HUDEP-2 (cell line): ENCODE measurements at regions not wholly inside any gene's neighbourhood (a gene's known extent, or its start where the extent isn't known, plus 50 kb on each side); places are given as distances from the start of the nearest gene placed in this dataset.
"Not testable (repeated sequence)": the region's sequence is repeated elsewhere in the genome, so short reads cannot be mapped to it uniquely, and the experiment has no call there.

Experiments
- DNase-seq, 76 experiments: peaks; one replicate each; lab custom pipeline; 2025; ENCODE audit not compliant: unreplicated experiment in 76 of 76; lab: John Stamatoyannopoulos, UW

DNA sequence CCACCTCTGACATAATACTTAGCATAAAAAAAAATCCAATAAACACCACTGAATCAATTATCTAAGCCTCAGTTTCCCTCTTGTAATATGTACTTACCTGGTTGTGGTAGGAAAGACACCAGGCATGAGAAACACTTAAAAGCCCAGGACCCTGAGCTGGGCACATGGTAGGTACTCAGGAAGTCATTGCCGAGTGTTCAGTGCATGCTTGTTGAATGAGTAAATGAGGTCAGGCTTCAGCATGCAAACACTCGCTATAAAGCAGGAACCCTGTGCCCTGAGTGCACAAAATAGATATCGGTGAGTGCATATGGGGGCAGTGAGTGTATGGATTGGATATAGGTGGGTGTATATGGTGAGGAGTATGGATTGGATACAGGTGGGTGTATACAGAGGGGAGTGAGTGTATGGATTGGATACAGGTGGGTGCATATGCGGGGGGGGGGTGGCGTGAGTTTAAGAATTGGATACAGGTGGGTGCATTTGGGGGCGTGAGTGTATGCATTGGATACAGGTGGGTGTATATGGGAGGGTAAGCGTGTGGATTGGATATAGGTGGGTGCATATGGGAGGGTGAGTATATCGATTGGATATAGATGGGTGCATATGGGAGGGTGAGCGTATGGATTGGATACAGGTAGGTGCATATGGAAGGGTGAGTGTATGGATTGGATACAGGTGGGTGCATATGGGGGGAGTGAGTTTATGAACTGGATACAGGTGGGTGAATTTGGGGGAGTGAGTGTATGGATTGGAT is 194.3 kb upstream of the MSX2 start:
- no peak for DNase-seq

DNA sequence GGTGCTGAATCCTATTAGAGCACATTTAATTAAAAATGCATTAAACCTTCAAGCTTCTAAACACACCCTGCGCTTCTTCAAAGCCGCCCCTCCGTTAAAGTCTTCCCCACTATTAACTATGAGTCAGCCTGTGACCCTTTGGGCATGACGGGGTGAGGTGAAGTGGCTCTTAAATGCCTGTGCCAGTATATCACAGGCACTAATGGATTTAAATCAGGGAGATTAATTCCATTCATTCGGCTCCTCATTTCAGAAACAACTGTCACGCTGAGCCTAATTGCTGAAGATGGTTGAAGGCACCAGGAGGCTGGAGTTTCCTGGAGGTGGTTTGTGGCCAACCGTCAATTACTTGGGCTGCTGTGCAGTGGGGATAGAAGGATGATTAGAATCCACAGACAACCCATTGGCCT is 192.6 kb upstream of the MSX2 start:
- DNase-seq: no peak

DNA sequence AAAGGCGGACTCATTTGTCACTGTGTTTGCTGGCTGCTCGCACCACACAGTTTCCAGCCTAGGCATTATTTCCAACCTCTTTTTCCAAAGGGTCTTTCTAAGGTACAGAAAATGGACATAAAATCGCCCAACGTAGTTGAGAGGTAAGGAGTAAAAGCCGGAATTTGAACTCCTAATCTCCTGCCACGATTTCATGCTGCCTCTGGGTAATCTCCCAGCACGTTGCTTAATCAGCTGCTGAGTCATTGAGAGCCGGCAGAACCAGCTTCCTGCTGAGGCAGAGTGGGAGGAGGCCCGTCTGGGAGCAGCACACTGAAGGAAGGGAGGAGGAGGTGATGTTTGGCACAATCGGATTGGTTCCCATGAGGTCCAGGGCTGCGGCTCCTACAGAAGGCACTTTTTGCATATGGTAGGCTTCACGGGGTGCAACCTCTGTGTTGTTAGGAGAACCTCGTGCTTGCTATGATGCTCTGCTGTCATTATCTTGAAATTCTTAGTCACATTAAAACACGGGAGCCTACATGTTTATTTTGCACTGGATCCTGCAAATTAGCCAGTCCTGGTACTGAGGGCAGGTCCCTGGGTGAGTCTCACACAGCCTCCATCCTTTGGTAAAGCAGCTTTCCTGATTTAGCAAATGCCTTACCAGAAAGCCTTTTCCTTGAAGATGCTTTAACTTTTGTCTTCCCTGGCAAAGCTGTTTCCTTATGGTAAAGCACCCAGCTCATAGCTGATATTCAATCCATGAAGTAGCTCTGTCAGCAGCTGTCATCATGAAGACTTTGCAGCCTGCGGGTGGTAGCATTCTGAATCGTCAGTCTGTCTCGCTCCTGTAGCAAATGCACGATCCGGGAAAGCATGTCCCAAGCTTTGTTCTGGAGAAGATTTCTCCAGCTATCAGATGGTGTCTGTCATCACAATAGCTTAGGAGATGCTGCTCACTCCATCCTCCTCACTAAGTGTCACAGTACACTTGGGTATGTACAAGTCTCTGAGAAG is 191.6 kb upstream of the MSX2 start:
- peak in 32 of 76 experiments; percentile 0 to 50 (median 14) for DNase-seq

DNA sequence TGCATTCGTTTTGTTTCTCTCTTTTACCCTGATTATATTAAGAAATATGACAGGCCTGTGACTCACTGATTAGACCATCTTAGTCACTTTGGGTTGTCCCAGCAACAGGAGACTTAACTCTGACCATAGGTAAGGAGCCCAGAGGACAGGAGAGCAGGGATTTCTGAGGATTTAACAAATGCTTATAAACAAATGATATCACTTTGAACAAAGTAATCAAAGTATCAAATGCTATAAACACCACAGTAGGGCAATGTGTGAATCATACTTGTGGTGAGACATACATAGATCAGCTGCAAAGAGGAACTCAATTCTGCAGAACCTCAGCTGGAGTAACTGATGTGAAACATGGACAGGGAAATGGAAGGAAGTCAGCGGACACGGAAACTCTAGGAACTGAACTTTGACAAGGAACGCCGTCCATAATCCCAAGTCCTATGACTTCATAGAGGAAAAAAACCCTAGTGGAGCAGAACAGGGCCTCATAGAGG is 190.6 kb upstream of the MSX2 start:
- no peak for DNase-seq

DNA sequence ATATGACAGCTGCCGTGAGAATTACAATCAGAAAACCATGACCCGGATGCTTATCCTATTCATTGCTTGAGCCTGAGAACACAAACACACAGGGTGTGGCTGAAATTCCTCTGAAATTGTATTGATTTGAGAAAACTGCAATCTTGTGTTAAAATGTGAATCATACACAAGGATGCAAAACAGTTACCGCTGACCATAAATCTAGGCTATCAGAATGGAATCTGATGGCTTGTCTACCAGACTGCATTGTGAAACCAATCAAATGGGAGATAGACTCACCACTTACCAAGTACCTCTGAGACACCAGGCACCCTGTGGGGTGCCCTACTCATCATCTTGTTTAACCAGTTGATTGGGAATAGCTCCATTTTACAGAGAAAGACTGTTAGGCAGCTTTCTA is 188.7 kb upstream of the MSX2 start:
- DNase-seq: no peak

DNA sequence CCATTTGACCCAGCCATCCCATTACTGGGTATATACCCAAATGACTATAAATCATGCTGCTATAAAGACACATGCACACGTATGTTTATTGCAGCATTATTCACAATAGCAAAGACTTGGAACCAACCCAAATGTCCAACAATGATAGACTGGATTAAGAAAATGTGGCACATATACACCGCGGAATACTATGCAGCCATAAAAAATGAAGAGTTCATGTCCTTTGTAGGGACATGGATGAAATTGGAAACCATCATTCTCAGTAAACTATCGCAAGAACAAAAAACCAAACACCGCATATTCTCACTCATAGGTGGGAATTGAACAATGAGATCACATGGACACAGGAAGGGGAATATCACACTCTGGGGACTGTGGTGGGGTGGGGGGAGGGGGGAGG is 184.6 kb upstream of the MSX2 start:
- not testable (repeated sequence) for DNase-seq

DNA sequence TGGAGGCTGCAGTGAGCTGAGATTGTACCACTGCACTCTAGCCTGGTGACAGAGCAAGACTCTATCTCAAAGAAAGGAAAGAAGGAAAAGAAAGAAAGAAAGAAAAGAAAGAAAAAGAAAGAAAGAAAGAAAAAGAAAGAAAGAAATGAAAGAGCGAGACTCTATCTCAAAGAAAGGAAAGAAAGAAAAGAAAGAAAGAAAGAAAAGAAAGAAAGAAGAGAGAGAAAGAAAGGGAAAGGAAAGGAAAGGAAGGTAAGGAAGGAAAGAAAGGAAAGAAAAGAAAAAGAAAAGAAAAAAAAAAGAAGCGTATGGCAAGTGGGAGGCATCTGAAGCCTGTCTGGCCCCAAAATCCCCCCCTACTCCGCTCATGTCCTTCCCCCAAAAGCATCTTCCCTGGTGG is 182.3 kb upstream of the MSX2 start:
- DNase-seq: no peak

DNA sequence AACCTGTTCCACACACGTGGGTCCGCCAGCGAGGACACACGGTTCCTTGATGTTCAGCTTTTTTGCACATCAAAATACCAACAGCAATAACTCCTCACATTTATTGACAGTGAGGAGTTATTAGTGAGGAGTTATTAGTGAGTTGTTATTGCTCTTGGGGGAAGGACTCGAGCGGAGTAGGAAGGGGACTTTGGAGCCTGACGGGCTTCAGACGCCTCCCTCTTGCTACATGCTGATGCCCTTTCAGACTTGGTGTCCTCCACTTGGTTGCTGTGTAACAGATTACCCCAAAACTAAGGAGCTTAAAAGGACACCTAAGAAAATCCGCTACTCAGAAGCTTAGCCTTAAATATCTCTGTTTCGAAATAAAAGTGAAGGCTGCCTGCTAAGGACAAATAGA is 181.9 kb upstream of the MSX2 start:
- no peak for DNase-seq

DNA sequence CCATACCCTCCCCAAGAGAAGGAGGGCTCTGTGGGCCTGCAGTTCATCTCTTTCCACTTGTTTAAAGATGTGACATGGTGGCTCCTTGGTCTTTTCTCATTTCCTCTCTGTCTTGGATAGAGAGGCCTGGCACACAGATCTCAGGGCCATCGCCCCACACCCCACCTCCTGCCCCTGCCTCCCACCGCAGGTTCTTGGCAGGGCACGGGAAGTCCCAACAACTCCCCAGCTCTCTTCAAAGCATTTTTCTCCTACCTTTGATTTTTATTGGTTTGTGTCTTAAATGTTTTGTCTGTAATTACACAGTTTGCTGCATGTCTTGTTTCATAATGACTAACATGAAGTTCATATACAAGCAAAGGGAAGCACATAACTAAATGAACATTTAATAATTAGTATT is 178.5 kb upstream of the MSX2 start:
- DNase-seq: no peak

DNA sequence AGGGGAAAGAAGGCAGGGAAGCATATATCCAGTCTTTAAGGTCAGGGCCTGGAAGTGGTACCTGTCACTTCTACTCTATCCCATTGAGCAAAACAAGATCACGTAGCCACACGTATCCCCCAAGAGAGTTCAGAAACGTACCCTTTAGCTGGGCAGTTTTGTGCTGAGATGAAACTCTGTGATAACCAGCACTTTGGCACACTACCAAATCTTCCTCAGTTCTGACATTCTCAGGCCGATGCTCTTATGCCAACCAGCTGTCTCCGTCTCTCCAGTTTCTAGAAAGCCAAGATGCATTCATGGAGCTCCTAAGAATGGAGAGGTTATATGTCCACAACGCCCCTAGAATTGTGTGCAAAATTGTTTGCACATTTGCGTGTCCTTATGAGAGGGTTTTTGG is 176.6 kb upstream of the MSX2 start:
- DNase-seq: no peak

DNA sequence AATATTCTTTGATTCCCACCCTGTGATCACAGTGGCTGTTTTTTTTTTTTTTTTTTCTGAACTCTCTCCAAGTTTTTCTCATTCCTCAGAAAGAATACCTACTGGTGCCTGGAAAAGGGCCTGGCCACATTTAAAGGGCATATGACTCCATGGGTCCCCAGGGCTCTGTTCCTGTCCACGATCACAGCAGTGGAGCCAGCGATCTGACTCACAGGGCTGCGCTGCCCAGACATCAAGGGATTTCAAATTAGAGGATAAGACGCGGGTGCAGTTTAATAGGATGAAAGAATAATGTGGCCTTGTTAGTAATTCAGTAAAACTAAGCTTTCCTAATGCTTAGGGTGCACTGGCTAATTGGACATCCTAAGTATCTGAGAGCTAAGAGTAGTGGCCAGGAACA is 175.1 kb upstream of the MSX2 start:
- DNase-seq: no peak

DNA sequence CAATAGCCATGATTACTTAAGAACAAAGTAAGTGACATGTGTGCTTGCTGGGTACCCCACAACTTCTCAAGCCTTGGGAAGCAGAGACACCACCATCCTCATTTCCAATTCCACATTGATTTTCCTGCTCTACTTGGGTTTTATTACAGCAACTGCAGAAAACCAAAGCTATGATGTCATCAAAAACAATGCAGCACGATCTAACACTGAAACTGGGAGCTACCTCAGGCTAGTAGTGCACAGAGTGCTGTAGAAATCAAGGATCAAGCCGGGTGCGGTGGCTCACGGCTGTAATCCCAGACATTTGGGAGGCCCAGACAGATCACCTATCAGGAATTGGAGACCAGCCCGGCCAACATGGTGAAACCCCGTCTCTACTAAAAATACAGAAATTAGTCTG is 174.4 kb upstream of the MSX2 start:
- DNase-seq: no peak

DNA sequence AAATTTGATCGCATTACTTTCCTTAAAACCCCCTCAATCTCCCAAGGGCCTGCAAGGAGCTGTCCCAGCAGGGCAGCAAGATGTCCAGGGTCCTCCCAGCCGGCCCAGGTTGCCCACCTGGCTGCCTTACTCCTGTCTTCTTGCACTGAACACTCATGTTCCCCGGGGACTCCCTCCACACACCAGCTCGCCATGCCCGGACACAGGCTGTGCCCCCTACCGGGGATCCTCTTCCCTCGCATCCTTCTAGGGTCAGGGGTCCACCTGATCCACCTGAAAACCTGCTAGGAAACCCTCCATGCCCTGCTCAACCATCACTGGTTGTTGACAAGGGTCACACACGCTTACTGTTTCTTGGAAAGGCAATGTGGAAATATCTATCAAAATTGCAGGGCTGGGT is 172.0 kb upstream of the MSX2 start:
- DNase-seq: no peak

DNA sequence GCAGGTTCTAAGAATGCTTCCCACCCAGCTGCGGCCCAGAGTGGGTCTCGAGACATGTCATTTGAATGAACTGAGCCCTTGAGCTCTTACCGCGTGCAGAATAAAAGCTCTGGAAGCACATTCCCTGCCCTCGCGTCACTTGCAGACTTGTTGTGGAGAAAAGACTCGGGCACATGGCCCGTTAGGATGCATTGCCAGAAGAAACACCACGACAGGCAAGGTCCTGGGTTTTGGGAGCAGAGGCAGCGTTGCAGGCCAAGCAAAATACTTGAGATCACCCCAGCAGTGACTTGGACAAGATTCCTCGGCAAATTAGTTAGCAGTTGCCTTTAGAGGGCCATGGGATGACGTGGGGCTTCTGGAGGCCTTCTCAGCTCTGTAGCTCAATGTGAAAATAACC is 170.8 kb upstream of the MSX2 start:
- no peak for DNase-seq

DNA sequence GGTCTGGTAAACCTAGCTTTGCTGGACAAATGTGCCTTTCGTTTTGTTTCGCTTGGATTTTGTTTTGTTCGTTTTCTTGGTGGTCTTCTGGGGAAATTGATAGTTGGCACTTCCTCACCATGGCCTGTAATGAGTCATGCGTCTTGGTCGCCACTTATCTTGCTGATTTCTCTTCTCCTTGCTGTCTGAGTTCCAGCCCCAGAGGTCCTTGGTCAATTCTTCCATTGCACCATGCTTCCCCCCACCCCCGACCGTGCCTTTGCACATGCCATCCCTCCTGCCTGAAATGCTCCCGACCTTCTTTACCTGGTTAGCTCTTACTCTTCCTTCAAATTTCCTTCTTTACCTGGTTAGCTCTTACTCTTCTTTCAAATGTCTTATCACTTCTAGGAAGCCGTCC is 168.7 kb upstream of the MSX2 start:
- no peak for DNase-seq

DNA sequence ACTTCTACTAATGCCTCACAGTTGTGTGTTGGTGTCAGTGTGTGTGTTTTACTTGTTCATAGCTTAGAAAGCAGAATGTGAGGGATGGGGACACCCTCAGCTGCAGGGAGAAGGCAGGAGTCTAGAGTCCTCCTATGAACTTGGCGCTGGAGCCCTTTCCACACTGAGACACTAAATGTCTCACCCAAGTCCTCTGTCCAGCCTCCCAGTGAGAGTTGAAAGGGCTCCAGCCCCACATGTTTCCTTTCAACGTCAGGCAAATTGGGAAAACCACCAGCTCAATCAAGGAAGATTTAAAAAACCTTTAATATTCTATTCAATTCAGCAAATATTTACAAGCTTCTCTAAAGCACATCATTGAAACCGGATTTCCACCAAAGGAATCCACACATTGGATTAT is 167.6 kb upstream of the MSX2 start:
- no peak for DNase-seq

DNA sequence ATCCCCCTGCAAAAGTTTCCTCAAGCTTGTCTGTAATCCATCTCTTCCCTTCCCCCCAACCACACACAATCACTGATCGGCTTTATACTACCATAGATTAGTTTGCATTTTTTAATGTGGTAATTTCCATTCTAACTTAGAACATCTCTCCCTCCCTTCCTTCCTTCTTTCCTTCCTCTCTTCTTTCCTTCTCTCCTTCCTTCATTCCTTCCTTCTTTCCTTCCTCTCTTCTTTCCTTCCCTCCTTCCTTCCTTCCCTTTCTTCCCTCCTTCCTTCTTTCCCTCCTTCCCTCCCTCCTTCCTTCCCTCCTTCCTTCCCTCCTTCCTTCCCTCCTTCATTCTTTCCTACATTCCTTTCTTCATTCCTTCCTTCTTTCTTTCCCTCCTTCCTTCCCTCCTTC is 166.2 kb upstream of the MSX2 start:
- no peak for DNase-seq

DNA sequence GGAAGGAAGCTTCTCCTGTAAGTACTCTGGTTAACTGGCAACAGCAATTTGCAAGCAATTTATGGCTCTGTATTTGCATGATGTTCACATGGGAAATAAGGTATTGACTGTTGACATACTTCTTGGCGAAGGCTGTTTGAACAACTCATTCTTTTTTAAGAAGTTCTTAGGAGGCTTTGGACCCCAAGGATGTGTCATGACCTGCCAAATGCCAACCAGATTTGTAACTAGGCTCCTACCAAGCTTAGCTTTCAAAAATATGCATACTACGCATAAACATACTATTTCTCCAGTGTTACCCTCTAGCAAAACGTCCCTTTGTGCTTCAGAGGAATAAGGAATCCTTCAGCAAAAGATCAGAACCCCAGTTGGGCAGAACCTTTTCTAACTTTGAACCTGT is 165.2 kb upstream of the MSX2 start:
- DNase-seq: no peak

DNA sequence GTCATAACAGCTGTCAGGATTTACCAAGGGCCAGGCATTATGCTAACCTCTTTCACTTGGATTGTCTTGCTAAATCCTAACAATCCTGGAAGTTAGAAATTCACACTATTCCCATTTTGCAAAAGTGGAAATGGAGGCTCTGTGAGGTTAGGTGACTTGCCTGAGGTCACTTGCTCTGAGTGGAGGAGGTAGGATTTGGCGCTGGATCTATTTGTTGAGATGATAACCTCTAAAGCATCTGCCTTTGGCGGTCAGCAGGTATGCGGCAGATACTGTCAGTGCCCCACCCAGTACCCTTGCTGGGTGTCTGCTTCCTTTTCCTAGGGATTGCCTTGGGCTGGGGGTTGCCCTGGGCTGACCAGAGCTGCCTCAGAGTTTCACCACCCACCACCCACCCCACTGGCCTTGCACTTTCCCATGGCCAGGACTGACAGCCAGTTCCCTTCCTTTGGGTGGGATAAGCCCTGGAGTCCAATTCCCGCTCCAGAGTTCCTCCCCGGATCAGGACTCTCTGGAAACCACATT is 164.8 kb upstream of the MSX2 start:
- DNase-seq: no peak

DNA sequence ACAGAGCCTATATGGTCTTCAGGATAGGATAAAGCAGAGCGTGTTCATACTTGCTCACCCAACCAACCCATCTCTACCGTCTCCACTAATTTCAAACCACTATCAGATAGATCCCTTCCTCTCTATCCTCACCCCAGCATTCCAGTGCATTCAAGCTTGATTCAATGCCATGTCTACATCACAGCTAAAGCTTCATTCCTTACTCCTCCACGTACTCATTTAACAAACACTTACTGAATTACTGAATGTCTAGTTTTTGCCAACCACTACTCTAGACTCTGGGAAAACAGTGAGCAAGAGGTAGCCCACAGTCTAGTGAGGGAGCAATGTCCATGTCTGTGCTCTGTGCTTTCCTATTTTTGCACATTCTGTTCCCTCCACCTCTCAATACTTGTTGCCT is 163.5 kb upstream of the MSX2 start:
- DNase-seq: no peak

DNA sequence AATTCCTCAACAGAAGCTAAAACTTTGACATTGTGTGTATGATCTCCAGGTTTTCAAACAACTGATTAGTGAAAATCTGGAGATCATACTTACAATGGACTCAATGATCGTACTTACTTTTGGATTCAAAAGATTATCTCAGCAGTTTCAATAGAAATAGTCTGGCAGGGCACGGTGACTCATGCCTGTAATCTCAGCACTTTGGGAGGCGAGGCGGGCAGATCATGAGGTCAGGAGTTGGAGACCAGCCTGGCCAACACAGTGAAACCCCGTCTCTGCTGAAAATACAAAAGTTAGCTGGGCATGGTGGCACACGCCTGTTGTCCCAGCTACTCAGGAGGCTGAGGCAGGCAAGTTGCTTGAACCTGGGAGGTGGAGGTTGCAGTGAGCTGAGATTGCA is 161.3 kb upstream of the MSX2 start:
- not testable (repeated sequence) for DNase-seq

DNA sequence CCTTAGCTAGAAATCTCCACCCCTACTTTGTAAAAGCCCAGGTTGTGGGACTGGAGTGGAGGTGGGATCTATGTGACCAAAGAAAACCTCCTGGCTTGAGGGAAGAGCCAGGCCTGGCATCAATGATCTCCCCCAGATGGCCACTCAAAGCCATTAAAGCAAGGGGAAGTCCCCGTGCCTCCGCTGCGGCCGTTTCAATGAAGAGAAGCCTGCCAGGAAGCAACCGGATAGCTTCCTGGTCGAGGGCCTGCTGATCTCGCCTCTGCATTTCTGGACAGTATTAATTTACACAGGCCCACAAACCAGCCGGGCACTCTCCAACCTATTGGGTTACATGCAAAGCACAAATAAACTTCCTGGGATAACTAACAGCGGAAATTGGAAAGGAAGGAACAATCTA is 160.5 kb upstream of the MSX2 start:
- DNase-seq: no peak
